ENCODE measurements at regions not wholly inside any gene's neighbourhood (a gene's known extent, or its start where the extent isn't known, plus 50 kb on each side); places are given as distances from the start of the nearest gene placed in this dataset.
"Not testable (repeated sequence)": the region's sequence is repeated elsewhere in the genome, so short reads cannot be mapped to it uniquely, and the experiment has no call there.

GRCh38 chr6:66173587-66173986, 466.6 kb upstream of the EYS start:
- DNase-seq = no peak

- not testable (repeated sequence) for DNase-seq
These were observed 459.7 kb upstream of the EYS start for GRCh38 chr6:66166713-66167112.

- DNase-seq = no peak
These were observed 454.6 kb upstream of the EYS start for GRCh38 chr6:66161546-66162108.

GRCh38 chr6:66159937-66160336, 452.9 kb upstream of the EYS start:
- no peak for DNase-seq

GRCh38 chr6:66153247-66153646, 446.2 kb upstream of the EYS start:
- no peak for DNase-seq

GRCh38 chr6:66149132-66149531, 442.1 kb upstream of the EYS start:
- DNase-seq = no peak

GRCh38 chr6:66145867-66146266, 438.8 kb upstream of the EYS start:
- DNase-seq = no peak

- DNase-seq = no peak
These were observed 427.0 kb upstream of the EYS start for GRCh38 chr6:66134021-66134420.

DNA sequence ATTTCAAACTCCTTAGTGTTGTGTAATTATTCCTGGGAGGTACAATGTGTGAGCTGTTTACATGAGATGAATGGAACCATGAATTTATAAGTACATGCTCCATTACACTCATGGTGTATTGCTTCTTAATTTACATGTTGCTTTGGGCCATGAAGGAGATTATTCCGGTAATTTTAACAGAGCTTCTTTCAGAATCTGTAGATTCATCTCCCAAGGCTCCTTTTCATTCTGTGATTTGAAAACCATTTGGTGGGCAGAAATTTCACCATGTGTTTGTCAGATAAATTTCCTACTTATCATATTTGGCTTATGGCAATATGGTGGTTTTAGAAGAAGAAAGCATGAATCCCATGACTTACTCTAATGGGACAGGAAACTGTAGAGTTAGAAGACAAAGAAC, 421.6 kb upstream of the EYS start:
- no peak for DNase-seq

DNA sequence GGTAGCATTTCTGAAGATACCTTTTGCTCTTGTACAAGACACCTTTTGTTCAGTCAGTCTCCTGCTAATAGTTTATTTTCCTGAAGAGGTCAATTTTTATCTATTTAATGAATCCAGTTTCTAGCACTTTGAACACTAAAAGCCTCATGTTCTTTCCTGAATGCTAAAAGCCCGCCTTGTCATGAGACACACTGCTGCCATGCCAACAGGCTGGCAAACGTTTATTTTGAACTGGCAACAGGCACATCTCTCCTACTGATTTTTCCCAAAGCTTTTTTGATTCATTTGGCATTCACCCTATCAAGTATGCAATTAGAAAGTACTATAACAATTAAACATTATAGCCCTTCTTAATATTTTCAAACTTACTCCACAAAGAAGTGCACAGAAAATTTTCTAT, 421.2 kb upstream of the EYS start:
- DNase-seq = no peak

- DNase-seq = no peak
These were observed 420.0 kb upstream of the EYS start for GRCh38 chr6:66127061-66127460.

- no peak for DNase-seq
These were observed 419.3 kb upstream of the EYS start for GRCh38 chr6:66126358-66126757.

DNA sequence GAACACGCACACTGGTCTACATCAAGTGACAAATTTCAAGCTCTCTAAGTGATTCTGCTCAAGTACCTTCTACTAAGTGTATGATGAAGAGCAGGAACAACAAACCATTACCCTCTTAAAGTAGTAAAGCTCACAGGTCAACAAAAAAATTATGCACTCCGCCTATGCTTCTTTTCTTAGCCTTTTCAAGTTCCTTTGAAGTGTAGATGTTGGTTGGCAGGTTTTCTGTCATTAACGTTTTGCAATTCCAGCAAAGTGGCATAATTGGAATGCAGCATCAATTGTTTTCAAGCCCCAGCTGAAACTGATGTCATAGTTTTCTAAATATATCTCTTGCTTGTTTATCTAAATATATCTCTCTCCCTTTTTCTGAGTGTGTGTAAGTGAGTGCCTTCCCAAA, 396.9 kb upstream of the EYS start:
- no peak for DNase-seq

- DNase-seq = no peak
These were observed 396.3 kb upstream of the EYS start for GRCh38 chr6:66103354-66103753.

DNA sequence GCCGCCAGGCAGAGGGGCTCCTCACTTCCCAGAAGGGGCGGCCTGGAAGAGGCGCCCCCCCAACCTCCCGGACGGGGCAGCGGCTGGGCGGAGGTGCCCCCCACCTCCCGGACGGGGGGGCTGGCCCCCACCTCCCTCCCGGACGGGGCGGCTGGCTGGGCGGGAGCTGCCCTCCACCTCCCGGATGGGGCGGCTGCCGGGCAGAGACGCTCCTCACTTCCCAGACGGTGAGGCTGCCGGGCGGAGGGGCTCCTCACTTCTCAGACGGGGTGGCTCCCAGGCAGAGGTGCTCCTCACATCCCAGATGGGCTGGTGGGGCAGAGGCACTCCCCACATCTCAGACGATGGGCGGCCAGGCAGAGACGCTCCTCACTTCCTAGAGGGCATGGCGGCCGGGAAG, 389.7 kb upstream of the EYS start:
- no peak for DNase-seq

DNA sequence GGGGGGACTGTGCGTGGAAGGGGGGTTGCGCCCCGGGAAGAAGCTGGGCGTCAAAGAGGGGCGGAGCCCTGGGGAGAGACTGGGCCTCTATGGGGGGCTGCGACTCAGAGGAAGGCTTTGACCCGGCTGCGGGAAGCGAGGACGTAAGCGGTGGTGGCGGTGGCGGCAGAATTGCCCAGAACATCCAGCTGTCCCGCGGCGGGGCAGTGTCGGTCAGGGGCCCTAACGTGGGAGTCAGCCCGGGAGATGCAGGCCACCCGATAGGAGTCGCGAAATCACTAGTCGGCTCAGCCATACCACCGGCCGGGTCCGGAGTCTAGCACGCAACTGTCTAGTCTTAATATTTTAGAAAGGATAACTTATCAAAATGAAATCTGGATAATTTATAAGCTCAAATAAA, 387.6 kb upstream of the EYS start:
- DNase-seq = no peak

GRCh38 chr6:66092306-66092705, 385.3 kb upstream of the EYS start:
- DNase-seq = not testable (repeated sequence)

- no peak for DNase-seq
These were observed 379.5 kb upstream of the EYS start for GRCh38 chr6:66086532-66086931.

- no peak for DNase-seq
These were observed 375.9 kb upstream of the EYS start for GRCh38 chr6:66082914-66083313.

DNA sequence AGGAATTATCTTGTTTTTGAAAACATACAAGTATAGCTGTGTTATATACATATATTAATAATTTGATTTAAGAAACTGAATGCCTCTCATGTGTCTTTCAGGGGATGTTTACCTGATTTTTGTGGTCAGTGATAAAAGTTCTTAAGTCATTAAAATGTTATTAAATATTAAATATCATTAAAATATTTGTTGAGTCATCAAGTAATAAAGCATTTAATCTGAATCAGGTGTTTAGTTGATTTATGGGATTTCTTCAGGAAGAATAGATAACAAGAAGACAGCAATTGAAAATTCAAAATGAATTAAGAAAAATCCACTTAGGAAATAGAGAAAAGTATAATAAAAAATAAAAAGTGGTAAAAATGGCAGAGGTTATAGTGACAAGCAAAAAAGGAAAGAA, 361.9 kb upstream of the EYS start:
- no peak for DNase-seq

GRCh38 chr6:66068033-66068432, 361.0 kb upstream of the EYS start:
- DNase-seq = no peak

- no peak for DNase-seq
These were observed 358.3 kb upstream of the EYS start for GRCh38 chr6:66065313-66065712.

- DNase-seq = no peak
These were observed 350.0 kb upstream of the EYS start for GRCh38 chr6:66057034-66057433.

- no peak for DNase-seq
These were observed 347.9 kb upstream of the EYS start for GRCh38 chr6:66054967-66055366.

GRCh38 chr6:66051812-66052211, 344.8 kb upstream of the EYS start:
- no peak for DNase-seq
